ENCODE measurements at regions not wholly inside any gene's neighbourhood (a gene's known extent, or its start where the extent isn't known, plus 50 kb on each side); places are given as distances from the start of the nearest gene placed in this dataset.
A peak's percentile ranks its signal among the peaks of the same experiment; 100 is the strongest.

DNA sequence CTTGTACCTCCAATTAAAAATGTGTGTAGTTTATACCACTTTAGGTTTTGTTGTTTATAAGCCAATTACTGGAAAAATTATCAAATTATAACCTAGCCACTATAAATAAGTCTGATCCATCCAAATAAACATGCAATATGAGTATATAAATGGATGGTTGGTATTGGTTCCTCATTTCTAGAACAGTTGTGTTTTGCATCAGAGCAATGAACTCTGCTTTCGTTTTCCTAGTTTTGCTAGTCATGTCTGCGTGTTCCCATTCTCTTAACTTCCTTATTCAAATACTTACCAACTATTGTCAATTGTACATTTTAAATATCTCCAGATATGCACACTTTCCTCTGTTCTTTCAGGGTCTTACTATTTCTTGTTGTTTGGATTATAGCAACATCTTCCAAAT is 641.7 kb downstream of the NR4A2 start:
- Histone ChIP-seq H4K8ac (ENCODE audit: low read depth, low read length) (no peak overlapping the region), H3K79me1 (ENCODE audit: low read length) (no peaks in the 10 kb centered on the region), H3K36me3 (ENCODE audit: control insufficient read depth in 1 of 2, insufficient read depth in 2 of 2, low read length in 2 of 2) (no peaks in the 10 kb centered on the region), H3K9ac (ENCODE audit: low read length) (no peak overlapping the region), H3K18ac (ENCODE audit: low read length) (no peak overlapping the region), H3K23ac (ENCODE audit: low read length) (no peak overlapping the region), H4K91ac (ENCODE audit: low read depth, low read length) (no peak overlapping the region), H2BK5ac (ENCODE audit: low read depth, low read length, poor library complexity) (no peak overlapping the region), H2AFZ (ENCODE audit: insufficient read depth, low read length, poor library complexity) (no peak overlapping the region), H3K4ac (ENCODE audit: low read depth, low read length) (no peak overlapping the region), H3K9me3 (ENCODE audit: insufficient read depth, low read depth, low read length) (no peaks in the 10 kb centered on the region), H3K27me3 (ENCODE audit: insufficient read depth, low read length) (no peaks in the 10 kb centered on the region), H3K79me2 (ENCODE audit: control insufficient read depth, insufficient read depth, low read length, poor library complexity) (no peaks in the 10 kb centered on the region), H3K14ac (ENCODE audit: low read length) (no peak overlapping the region), H2AK5ac (ENCODE audit: low read length) (no peak overlapping the region), H3K4me1 (ENCODE audit: control insufficient read depth in 1 of 2, insufficient read depth in 2 of 2, low read length in 2 of 2) (no peaks in the 10 kb centered on the region), H2BK12ac (ENCODE audit: low read length) (no peak overlapping the region), H4K12ac (ENCODE audit: low read depth, low read length) (no peak overlapping the region), H3K27ac (ENCODE audit: low read depth, low read length) (no peak overlapping the region), H3K4me3 (ENCODE audit: low read depth, low read length) (no peak overlapping the region), H3K4me2 (ENCODE audit: low read length) (no peak overlapping the region), H2BK120ac (ENCODE audit: insufficient read depth, low read length, poor library complexity) (no peak overlapping the region)
- WGBS (ENCODE audit: extremely low coverage, insufficient coverage, insufficient read length) = no CpG with 5 or more reads among the region's 2 CpGs
- peak in 1 of 2 donors; percentile 6 for DNase-seq

DNA sequence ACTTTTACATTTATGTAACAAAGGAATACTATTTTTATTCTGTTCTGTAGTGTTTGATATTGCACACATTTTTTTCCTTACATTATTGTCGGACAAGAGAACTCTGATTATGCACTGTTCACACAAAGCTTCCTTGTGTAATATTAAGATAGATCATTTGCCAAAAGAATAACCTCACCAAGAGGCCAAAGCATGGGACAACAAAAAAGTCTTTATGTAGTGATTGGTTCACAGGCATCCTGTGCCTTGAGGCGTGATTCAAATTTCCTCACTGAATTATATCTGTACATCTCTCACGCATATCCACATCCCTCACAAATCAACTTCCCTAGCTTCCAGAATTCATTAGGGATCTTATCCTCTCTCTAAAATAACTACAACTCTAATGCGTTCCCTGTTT is 642.7 kb downstream of the NR4A2 start:
- H3K4ac ChIP-seq (ENCODE audit: low read depth, low read length) = no peak overlapping the region
- no peak overlapping the region for H3K14ac ChIP-seq (ENCODE audit: low read length)
- no peaks in the 10 kb centered on the region for H3K36me3 ChIP-seq (ENCODE audit: control insufficient read depth in 1 of 2, insufficient read depth in 2 of 2, low read length in 2 of 2)
- no peak overlapping the region for H4K12ac ChIP-seq (ENCODE audit: low read depth, low read length)
- H3K4me2 ChIP-seq (ENCODE audit: low read length) = no peak overlapping the region
- H3K18ac ChIP-seq (ENCODE audit: low read length) = no peak overlapping the region
- H3K79me2 ChIP-seq (ENCODE audit: control insufficient read depth, insufficient read depth, low read length, poor library complexity) = no peaks in the 10 kb centered on the region
- H3K9ac ChIP-seq (ENCODE audit: low read length) = no peak overlapping the region
- DNase-seq = no peak
- no peaks in the 10 kb centered on the region for H3K27me3 ChIP-seq (ENCODE audit: insufficient read depth, low read length)
- H3K4me1 ChIP-seq (ENCODE audit: control insufficient read depth in 1 of 2, insufficient read depth in 2 of 2, low read length in 2 of 2) = no peaks in the 10 kb centered on the region
- H2BK5ac ChIP-seq (ENCODE audit: low read depth, low read length, poor library complexity) = no peak overlapping the region
- no peak overlapping the region for H3K4me3 ChIP-seq (ENCODE audit: low read depth, low read length)
- no peak overlapping the region for H3K23ac ChIP-seq (ENCODE audit: low read length)
- H4K8ac ChIP-seq (ENCODE audit: low read depth, low read length) = no peak overlapping the region
- H3K79me1 ChIP-seq (ENCODE audit: low read length) = no peaks in the 10 kb centered on the region
- H3K27ac ChIP-seq (ENCODE audit: low read depth, low read length) = no peak overlapping the region
- H2AK5ac ChIP-seq (ENCODE audit: low read length) = no peak overlapping the region
- no peak overlapping the region for H2BK120ac ChIP-seq (ENCODE audit: insufficient read depth, low read length, poor library complexity)
- no peak overlapping the region for H2AFZ ChIP-seq (ENCODE audit: insufficient read depth, low read length, poor library complexity)
- no peaks in the 10 kb centered on the region for H3K9me3 ChIP-seq (ENCODE audit: insufficient read depth, low read depth, low read length)
- 100% methylated on average over 1 of the region's 4 CpGs for WGBS (ENCODE audit: extremely low coverage, insufficient coverage, insufficient read length)
- no peak overlapping the region for H4K91ac ChIP-seq (ENCODE audit: low read depth, low read length)
- no peak overlapping the region for H2BK12ac ChIP-seq (ENCODE audit: low read length)

DNA sequence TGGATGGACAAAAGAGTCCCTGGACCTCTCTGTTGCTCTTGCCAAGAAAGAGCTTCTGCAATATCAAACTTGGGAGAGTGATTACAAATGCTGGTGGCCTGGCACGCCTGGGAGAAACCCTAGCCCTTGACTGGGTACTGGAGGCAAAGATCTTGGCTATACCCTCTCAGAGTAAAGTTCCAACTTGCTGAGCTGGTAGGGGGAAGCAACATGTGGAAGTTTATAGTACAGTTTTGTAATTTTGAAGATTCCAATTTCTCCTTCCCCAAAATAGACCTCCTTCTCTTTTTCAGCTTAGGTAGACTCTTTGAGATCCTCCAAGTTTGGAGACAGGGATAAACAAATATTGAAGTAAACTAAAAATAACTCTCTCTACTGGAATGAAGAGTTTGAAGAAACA is 645.3 kb downstream of the NR4A2 start:
- H3K9ac ChIP-seq (ENCODE audit: low read length) = no peak overlapping the region
- no peaks in the 10 kb centered on the region for H3K27me3 ChIP-seq (ENCODE audit: insufficient read depth, low read length)
- H2BK12ac ChIP-seq (ENCODE audit: low read length) = no peak overlapping the region
- no peaks in the 10 kb centered on the region for H3K79me1 ChIP-seq (ENCODE audit: low read length)
- DNase-seq = no peak
- no peak overlapping the region for H3K27ac ChIP-seq (ENCODE audit: low read depth, low read length)
- no peak overlapping the region for H4K91ac ChIP-seq (ENCODE audit: low read depth, low read length)
- H3K36me3 ChIP-seq (ENCODE audit: control insufficient read depth in 1 of 2, insufficient read depth in 2 of 2, low read length in 2 of 2) = no peaks in the 10 kb centered on the region
- no peak overlapping the region for H2BK120ac ChIP-seq (ENCODE audit: insufficient read depth, low read length, poor library complexity)
- H3K4me3 ChIP-seq (ENCODE audit: low read depth, low read length) = no peak overlapping the region
- no CpG with 5 or more reads among the region's 1 CpG for WGBS (ENCODE audit: extremely low coverage, insufficient coverage, insufficient read length)
- H2AFZ ChIP-seq (ENCODE audit: insufficient read depth, low read length, poor library complexity) = no peak overlapping the region
- H3K18ac ChIP-seq (ENCODE audit: low read length) = no peak overlapping the region
- no peak overlapping the region for H3K4ac ChIP-seq (ENCODE audit: low read depth, low read length)
- no peak overlapping the region for H3K14ac ChIP-seq (ENCODE audit: low read length)
- H3K79me2 ChIP-seq (ENCODE audit: control insufficient read depth, insufficient read depth, low read length, poor library complexity) = no peaks in the 10 kb centered on the region
- H4K12ac ChIP-seq (ENCODE audit: low read depth, low read length) = no peak overlapping the region
- H3K23ac ChIP-seq (ENCODE audit: low read length) = no peak overlapping the region
- no peak overlapping the region for H2AK5ac ChIP-seq (ENCODE audit: low read length)
- no peaks in the 10 kb centered on the region for H3K9me3 ChIP-seq (ENCODE audit: insufficient read depth, low read depth, low read length)
- H4K8ac ChIP-seq (ENCODE audit: low read depth, low read length) = no peak overlapping the region
- no peak overlapping the region for H3K4me2 ChIP-seq (ENCODE audit: low read length)
- no peaks in the 10 kb centered on the region for H3K4me1 ChIP-seq (ENCODE audit: control insufficient read depth in 1 of 2, insufficient read depth in 2 of 2, low read length in 2 of 2)
- H2BK5ac ChIP-seq (ENCODE audit: low read depth, low read length, poor library complexity) = no peak overlapping the region

DNA sequence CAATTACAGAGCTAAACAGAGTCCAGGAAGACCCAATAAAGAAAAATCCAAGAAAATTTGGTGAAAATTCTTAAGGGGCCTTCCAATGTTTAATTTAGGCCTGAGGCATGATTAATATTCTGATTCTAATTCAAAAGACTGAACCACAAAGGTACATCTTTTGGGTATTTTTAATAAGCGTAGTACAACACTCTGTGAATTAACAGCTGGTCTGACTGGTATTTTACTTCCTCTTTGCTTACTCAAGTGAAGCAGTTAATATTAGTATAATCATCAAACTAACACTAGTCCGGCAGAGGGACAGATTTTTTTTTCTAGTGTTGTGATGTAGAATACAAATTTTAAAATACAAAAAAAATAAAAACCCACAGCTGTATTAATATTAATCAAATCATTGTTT is 652.9 kb downstream of the NR4A2 start:
- no peak overlapping the region for H2AK5ac ChIP-seq (ENCODE audit: low read length)
- no peaks in the 10 kb centered on the region for H3K27me3 ChIP-seq (ENCODE audit: insufficient read depth, low read length)
- no peaks in the 10 kb centered on the region for H3K4me1 ChIP-seq (ENCODE audit: control insufficient read depth in 1 of 2, insufficient read depth in 2 of 2, low read length in 2 of 2)
- no peak overlapping the region for H2BK12ac ChIP-seq (ENCODE audit: low read length)
- H4K8ac ChIP-seq (ENCODE audit: low read depth, low read length) = no peak overlapping the region
- H3K9me3 ChIP-seq (ENCODE audit: insufficient read depth, low read depth, low read length) = no peaks in the 10 kb centered on the region
- no peak overlapping the region for H3K4ac ChIP-seq (ENCODE audit: low read depth, low read length)
- no peaks in the 10 kb centered on the region for H3K36me3 ChIP-seq (ENCODE audit: control insufficient read depth in 1 of 2, insufficient read depth in 2 of 2, low read length in 2 of 2)
- H3K79me2 ChIP-seq (ENCODE audit: control insufficient read depth, insufficient read depth, low read length, poor library complexity) = no peaks in the 10 kb centered on the region
- no peak overlapping the region for H2AFZ ChIP-seq (ENCODE audit: insufficient read depth, low read length, poor library complexity)
- H4K12ac ChIP-seq (ENCODE audit: low read depth, low read length) = no peak overlapping the region
- no peak overlapping the region for H3K23ac ChIP-seq (ENCODE audit: low read length)
- no peak overlapping the region for H3K9ac ChIP-seq (ENCODE audit: low read length)
- WGBS (ENCODE audit: extremely low coverage, insufficient coverage, insufficient read length) = no CpG with 5 or more reads among the region's 2 CpGs
- H3K79me1 ChIP-seq (ENCODE audit: low read length) = no peaks in the 10 kb centered on the region
- no peak overlapping the region for H3K4me3 ChIP-seq (ENCODE audit: low read depth, low read length)
- no peak overlapping the region for H3K14ac ChIP-seq (ENCODE audit: low read length)
- no peak overlapping the region for H2BK5ac ChIP-seq (ENCODE audit: low read depth, low read length, poor library complexity)
- H4K91ac ChIP-seq (ENCODE audit: low read depth, low read length) = no peak overlapping the region
- no peak for DNase-seq
- no peak overlapping the region for H2BK120ac ChIP-seq (ENCODE audit: insufficient read depth, low read length, poor library complexity)
- no peak overlapping the region for H3K4me2 ChIP-seq (ENCODE audit: low read length)
- no peak overlapping the region for H3K27ac ChIP-seq (ENCODE audit: low read depth, low read length)
- H3K18ac ChIP-seq (ENCODE audit: low read length) = no peak overlapping the region
